HG03097 (cell line): ENCODE measurements at regions not wholly inside any gene's neighbourhood (a gene's known extent, or its start where the extent isn't known, plus 50 kb on each side); places are given as distances from the start of the nearest gene placed in this dataset.
"Not testable (repeated sequence)": the region's sequence is repeated elsewhere in the genome, so short reads cannot be mapped to it uniquely, and the experiment has no call there.

ENCODE experiments used
- ATAC-seq: cut with Tn5 transposase; IDR thresholded peaks from one replicate; pipeline ENCODE4 v1.9.1; 2021; ENCODE audit not compliant: unreplicated experiment, low FRiP score

- no peak for ATAC-seq
These were observed 190.6 kb upstream of the SDK2 start for GRCh38 chr17:73834684-73835343.

- ATAC-seq = no peak
These were observed 191.4 kb upstream of the SDK2 start for GRCh38 chr17:73835605-73836004.

GRCh38 chr17:73838815-73839214 lies 194.6 kb upstream of the SDK2 start:
- ATAC-seq = no peak

GRCh38 chr17:73840829-73841228 lies 196.6 kb upstream of the SDK2 start:
- no peak for ATAC-seq

- ATAC-seq = no peak
These were observed 197.3 kb upstream of the SDK2 start for GRCh38 chr17:73841431-73842060.

GRCh38 chr17:73847952-73848351 lies 203.7 kb upstream of the SDK2 start:
- ATAC-seq = no peak

DNA sequence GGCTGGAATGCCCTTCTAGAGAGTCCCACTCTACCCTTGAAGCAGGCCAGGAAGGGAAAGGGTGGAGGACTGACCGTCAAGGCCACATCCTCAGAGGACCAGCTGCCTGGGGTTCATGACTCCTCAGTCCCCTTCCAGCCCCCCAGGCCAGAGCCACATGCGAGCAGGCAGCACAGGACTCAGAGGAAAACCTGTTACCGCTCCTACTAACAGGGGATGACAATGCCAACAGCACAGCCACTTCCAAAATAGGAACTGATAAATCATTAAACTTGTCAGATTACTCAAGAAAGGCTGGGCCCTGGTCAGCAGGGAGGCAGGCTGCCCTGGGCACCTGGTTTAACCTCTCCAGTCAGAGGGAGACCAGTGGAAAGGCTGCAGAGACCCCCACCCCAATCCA lies 206.2 kb upstream of the SDK2 start:
- ATAC-seq = no peak

GRCh38 chr17:73851091-73851490 lies 206.8 kb upstream of the SDK2 start:
- no peak for ATAC-seq

- ATAC-seq = no peak
These were observed 207.7 kb upstream of the SDK2 start for GRCh38 chr17:73851921-73852320.

DNA sequence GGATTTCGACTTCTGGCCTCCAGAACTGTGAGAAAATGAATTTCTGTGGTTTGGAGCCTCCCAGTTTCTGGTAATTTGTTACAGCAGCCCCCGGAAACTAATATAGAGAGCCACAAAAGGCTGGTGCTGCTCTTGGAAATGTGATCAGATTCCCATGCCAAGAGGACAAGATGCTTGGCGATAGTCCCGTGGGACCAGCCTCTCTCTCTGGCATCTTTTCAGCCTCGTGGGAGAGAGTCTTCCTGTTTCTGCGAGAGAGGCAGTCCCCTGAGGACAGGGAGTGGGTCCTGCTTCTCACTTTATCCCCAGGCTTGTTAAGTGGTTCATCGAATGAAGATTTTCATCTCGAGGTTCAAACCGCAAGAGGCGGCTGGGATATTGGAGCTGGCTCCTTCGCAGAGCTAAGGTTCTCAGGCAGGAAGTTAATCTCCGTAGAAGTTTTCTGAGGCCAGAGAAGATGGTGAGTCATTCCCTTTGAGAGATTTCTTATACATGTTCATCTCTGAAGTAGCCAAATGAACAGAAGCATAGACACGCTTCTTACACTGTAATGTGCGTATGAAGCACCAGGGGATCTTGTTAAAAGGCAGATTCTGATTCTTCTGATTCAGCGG lies 211.6 kb upstream of the SDK2 start:
- no peak for ATAC-seq

- no peak for ATAC-seq
These were observed 212.3 kb upstream of the SDK2 start for GRCh38 chr17:73856556-73856955.

- not testable (repeated sequence) for ATAC-seq
These were observed 215.3 kb upstream of the SDK2 start for GRCh38 chr17:73859439-73860008.

DNA sequence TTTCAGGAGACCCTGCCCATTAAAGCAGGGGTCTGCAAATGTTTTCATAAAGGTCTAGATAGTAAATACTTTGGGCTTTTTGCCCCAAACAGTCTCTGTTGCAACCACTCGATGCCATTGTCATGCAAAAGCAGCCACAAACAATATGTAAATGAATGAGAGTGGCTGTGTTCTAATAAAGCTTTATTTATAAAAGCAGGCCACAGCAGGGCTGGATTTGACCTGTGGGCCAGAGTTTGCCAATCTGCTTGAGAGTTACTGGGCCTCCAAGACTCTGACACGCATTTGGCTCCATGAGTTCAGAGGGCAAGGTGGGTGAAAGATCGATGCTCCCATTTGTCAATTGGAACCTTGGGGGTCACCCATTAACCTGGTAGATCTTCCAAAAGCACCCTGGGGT lies 217.3 kb upstream of the SDK2 start:
- no peak for ATAC-seq

DNA sequence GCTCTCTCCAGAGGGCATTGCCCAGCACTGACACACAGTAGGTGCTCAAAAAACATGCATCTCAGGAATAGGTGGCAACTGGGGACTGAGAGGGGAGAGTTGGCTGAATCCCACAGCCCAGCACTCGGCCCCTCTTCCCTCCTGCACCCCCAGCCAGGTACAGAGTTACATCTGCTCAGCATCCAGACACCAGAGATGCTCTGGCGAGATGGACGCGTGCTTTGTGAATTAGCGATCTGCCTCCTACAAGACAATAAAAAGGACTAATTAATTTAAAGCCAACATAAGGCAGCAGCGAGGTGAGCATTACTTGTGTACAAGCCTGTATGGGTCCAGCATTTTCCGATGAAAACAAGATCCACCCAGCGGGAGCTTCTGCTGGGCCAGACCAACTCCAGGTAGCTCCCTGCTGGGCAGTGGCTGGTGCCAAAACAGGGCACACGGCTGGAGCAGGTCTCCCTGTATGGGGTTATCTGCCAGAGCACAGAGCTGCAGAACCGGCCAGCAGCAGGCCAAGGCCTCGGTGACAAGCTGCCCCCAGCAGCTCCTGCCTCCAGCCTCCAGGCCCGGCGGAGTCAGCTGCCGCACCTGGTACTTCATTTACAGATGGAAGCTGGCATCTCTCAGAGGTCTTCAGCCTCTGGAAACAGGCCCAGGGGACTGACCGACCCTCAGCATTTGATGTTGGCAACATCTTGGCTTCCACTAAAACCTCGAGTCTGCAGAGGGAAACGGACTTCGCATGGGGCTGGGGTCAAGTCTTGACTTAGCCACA lies 219.7 kb upstream of the SDK2 start:
- no peak for ATAC-seq

GRCh38 chr17:73865831-73866230 lies 221.6 kb upstream of the SDK2 start:
- ATAC-seq = no peak

DNA sequence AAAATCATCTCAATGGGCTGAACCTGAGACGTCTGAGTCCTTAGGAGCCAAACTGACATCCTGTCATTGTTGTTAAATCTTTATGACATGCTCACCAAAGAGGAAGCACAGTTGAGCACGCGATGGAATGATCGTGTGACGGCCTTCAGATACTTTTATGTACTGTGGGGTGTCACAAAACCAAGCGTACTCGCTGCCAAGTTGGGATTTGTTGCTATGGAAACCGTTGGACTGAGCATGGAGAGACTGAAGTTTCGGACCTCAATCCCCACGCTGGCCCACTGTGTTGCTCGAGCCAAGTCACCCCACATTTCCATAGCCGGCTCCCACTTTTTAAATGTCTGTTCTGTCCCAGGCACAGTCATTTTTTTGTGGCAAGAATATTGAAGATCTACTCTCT lies 222.8 kb upstream of the SDK2 start:
- no peak for ATAC-seq

DNA sequence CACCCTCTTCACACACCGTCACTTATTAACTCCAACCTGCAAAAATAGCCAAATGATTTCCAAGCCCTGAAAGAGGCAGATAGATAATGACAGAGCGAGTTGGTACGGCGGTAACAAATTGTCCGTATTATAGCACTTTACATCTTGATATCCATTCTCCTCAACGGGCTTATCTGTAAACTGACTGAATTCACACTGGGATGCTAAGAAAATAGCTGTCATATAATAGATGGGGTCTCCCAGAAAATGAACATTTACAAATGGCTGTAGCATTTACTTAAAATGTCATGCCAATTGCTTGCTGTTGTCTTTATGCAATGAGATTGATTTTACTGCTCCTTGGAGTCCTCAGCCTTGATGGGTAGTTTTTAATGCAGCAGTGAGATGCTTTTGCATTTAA lies 225.8 kb upstream of the SDK2 start:
- ATAC-seq = no peak

DNA sequence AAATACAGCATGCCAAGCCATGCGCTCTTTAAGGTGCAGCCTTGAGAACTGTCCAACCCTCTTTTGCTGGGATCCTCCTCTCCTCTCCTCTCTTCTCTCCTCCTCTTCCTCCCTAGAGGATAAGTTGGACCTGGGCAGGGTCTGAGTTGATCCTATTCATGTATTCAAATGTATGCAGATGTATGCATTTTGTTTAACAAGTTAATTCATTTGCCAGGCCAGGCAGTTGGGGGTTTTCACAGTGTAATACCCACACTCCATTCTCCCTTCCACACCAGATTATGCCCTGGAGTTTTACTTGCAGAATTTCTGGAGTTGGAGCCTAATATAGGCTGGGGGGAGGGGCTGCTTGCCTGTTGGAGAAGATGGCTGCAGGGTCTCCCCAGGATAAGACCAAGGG lies 226.2 kb upstream of the SDK2 start:
- ATAC-seq = no peak

DNA sequence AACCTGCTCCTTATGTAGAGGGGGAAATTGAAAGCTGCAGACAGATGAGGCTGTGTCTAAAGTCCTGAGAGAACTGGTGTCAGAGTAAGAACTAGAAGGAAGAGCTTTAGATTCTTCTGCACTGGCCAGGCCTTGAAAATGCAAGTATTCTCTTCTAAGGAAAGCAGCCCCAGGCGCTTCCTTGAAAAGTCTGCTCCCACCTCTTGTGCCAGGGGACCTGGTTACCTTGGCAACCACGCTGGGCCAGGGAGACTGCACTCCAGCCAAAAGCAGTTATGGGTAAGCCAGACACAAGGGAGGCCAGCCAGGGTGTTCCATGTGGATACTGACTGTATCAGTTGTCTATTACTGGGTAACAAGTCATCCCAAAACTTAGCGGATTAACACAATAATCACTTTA lies 228.6 kb upstream of the SDK2 start:
- no peak for ATAC-seq

- ATAC-seq = no peak
These were observed 229.9 kb upstream of the SDK2 start for GRCh38 chr17:73874008-73874720.
